WTC11 (cell line): ENCODE measurements at regions not wholly inside any gene's neighbourhood (a gene's known extent, or its start where the extent isn't known, plus 50 kb on each side); places are given as distances from the start of the nearest gene placed in this dataset.

Source experiments
- ATAC-seq: fragments of 200-7000 bp; cut with Tn5 transposase; 2 replicates; pipeline ENCODE4 v1.10.0; 2021; ENCODE audit warnings: mild to moderate bottlenecking, moderate library complexity
- CTCF ChIA-PET: fragments of 300-600 bp; sonication (Branson Sonifier 250); formaldehyde crosslinking; loops from one replicate; lab custom pipeline; 2021; ENCODE audit warnings: antibody characterized with exemption; lab: Charles Lee
- POLR2A ChIA-PET: fragments of 350-600 bp; sonication (Branson Sonifier 250); formaldehyde crosslinking; loops from one replicate; lab custom pipeline; 2021; ENCODE audit warnings: antibody characterized with exemption; lab: Charles Lee
- DNase-seq: peaks from one replicate; pipeline ENCODE4 v3.0.0; 2021; ENCODE audit warnings: low spot score
- H3K27ac Mint-ChIP-seq: 2 replicates; pipeline ENCODE4 v1.8.0; 2021; ENCODE audit warnings: mixed read lengths
- H3K27me3 Mint-ChIP-seq: 2 replicates; pipeline ENCODE4 v1.8.0; 2021; ENCODE audit warnings: low read depth, mild to moderate bottlenecking, moderate library complexity, mixed read lengths
- H3K36me3 Mint-ChIP-seq: 2 replicates; pipeline ENCODE4 v1.8.0; 2021; ENCODE audit warnings: mixed read lengths
- H3K4me1 Mint-ChIP-seq: 2 replicates; pipeline ENCODE4 v1.8.0; 2022; ENCODE audit warnings: mixed read lengths
- H3K4me3 Mint-ChIP-seq: 2 replicates; pipeline ENCODE4 v1.8.0; 2021; ENCODE audit warnings: mild to moderate bottlenecking, moderate library complexity, mixed read lengths
- H3K9me3 Mint-ChIP-seq: 2 replicates; pipeline ENCODE4 v1.8.0; 2021; ENCODE audit warnings: mixed read lengths
- CREM ChIP-seq: sonication (generic); formaldehyde crosslinking; IDR thresholded peaks from 2 replicates; pipeline ENCODE4 v1.8.1; 2022; ENCODE audit warnings: mild to moderate bottlenecking, missing genetic modification reagents, moderate library complexity
- EMX1 ChIP-seq: fragments of 250-450 bp; sonication (Bioruptor Pico); IDR thresholded peaks from 2 replicates; pipeline ENCODE4 v1.8.0; 2021; ENCODE audit warnings: mild to moderate bottlenecking
- ERG ChIP-seq: fragments of 250-450 bp; sonication (Bioruptor Pico); IDR thresholded peaks from 2 replicates; pipeline ENCODE4 v1.8.0; 2021; ENCODE audit warnings: mild to moderate bottlenecking
- FOXK1 ChIP-seq: sonication (generic); formaldehyde crosslinking; IDR thresholded peaks from 2 replicates; pipeline ENCODE4 v1.8.0; 2022; ENCODE audit warnings: mild to moderate bottlenecking, moderate library complexity, missing genetic modification reagents
- FOXP1 ChIP-seq: sonication (generic); formaldehyde crosslinking; IDR thresholded peaks from 2 replicates; pipeline ENCODE4 v1.8.0; 2022; ENCODE audit warnings: missing genetic modification reagents, mild to moderate bottlenecking, moderate library complexity, borderline replicate concordance
- GABPB1 ChIP-seq: sonication (generic); formaldehyde crosslinking; IDR thresholded peaks from 2 replicates; pipeline ENCODE4 v1.8.1; 2023; ENCODE audit warnings: mild to moderate bottlenecking, missing genetic modification reagents
- GTF2I ChIP-seq: fragments of 250-450 bp; sonication (Bioruptor Pico); conservative IDR thresholded peaks from 2 replicates; pipeline ENCODE4 v1.4.0; 2021; ENCODE audit warnings: mild to moderate bottlenecking
- KAT7 ChIP-seq: sonication (generic); formaldehyde crosslinking; IDR thresholded peaks from 2 replicates; pipeline ENCODE4 v1.8.1; 2023; ENCODE audit warnings: missing genetic modification reagents, mild to moderate bottlenecking, borderline replicate concordance
- NFE2L1 ChIP-seq: sonication (generic); formaldehyde crosslinking; IDR thresholded peaks from 2 replicates; pipeline ENCODE4 v1.8.1; 2023; ENCODE audit warnings: missing genetic modification reagents
- PRDM15 ChIP-seq: sonication (generic); formaldehyde crosslinking; IDR thresholded peaks from 2 replicates; pipeline ENCODE4 v1.8.0; 2022; ENCODE audit warnings: missing genetic modification reagents
- SMAD4 ChIP-seq: sonication (generic); formaldehyde crosslinking; IDR thresholded peaks from 2 replicates; pipeline ENCODE4 v1.8.0; 2022; ENCODE audit warnings: mild to moderate bottlenecking, missing genetic modification reagents
- SP1 ChIP-seq: sonication (generic); formaldehyde crosslinking; conservative IDR thresholded peaks from 2 replicates; pipeline ENCODE4 v1.8.1; 2022; ENCODE audit warnings: missing genetic modification reagents
- USF2 ChIP-seq: sonication (generic); formaldehyde crosslinking; IDR thresholded peaks from 2 replicates; pipeline ENCODE4 v1.8.1; 2023; ENCODE audit warnings: mild to moderate bottlenecking, missing genetic modification reagents, moderate library complexity
- ZMAT4 ChIP-seq: fragments of 250-450 bp; sonication (Bioruptor Pico); IDR thresholded peaks from 2 replicates; pipeline ENCODE4 v1.9.0; 2021; ENCODE audit warnings: mild to moderate bottlenecking
- ZNF138 ChIP-seq: sonication (generic); formaldehyde crosslinking; conservative IDR thresholded peaks from 2 replicates; pipeline ENCODE4 v1.8.1; 2022; ENCODE audit warnings: mild to moderate bottlenecking, moderate library complexity, missing genetic modification reagents
- ZNF232 ChIP-seq: sonication (generic); formaldehyde crosslinking; IDR thresholded peaks from 2 replicates; pipeline ENCODE4 v1.8.0; 2022; ENCODE audit warnings: mild to moderate bottlenecking, missing genetic modification reagents
- ZNF416 ChIP-seq: fragments of 250-450 bp; sonication (Bioruptor Pico); IDR thresholded peaks from 2 replicates; pipeline ENCODE4 v1.9.0; 2021; ENCODE audit warnings: mild to moderate bottlenecking, inconsistent platforms
- ZNF671 ChIP-seq: fragments of 250-450 bp; sonication (Bioruptor Pico); IDR thresholded peaks from 2 replicates; pipeline ENCODE4 v1.8.0; 2021; ENCODE audit warnings: mild to moderate bottlenecking
- TF ChIP-seq, protein P1 (sequence below): sonication (generic); formaldehyde crosslinking; IDR thresholded peaks from 2 replicates; pipeline ENCODE4 v1.8.1; 2022; ENCODE audit warnings: mild to moderate bottlenecking, missing genetic modification reagents, moderate library complexity, borderline replicate concordance
- TF ChIP-seq, protein P2 (sequence below): sonication (generic); formaldehyde crosslinking; conservative IDR thresholded peaks from 2 replicates; pipeline ENCODE4 v1.8.1; 2023; ENCODE audit warnings: mild to moderate bottlenecking, low read depth, missing genetic modification reagents, moderate library complexity
- TF ChIP-seq, protein P3 (sequence below): sonication (generic); formaldehyde crosslinking; IDR thresholded peaks from 2 replicates; pipeline ENCODE4 v1.8.1; 2023; ENCODE audit warnings: mild to moderate bottlenecking, moderate library complexity, missing genetic modification reagents

DNA sequence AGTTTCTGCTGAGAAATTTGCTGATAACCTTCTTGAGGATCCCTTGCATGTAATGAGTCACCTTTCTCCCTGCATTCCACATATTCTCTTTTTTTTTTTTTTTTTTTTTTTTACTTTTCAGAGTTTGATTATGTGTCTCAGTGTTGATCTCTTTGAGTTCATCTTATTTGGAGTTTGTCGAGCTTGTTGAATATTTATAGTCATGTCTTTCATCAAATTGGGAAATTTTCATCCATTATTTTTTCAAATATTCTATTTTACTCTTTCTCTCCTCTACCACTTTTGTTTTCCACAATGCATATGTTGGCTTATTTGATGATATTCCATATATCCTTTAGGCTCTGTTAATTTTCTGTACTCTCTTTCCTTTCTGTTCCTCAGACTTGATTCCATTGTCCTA, 136.1 kb downstream of the MAD2L1 start:
- Mint-ChIP-seq H3K4me3 (no peak overlapping the region), H3K27ac (no peak overlapping the region), H3K27me3 (no peaks in the 10 kb centered on the region), H3K36me3 (no peaks in the 10 kb centered on the region), H3K4me1 (0 out of 2 replicates have a peak, but pooled peaks cover 4% of the 10 kb centered on the region), H3K9me3 (no peaks in the 10 kb centered on the region)
- TF ChIP-seq ZNF138 (CRISPR knock-in tag) (no peak), NFE2L1 (CRISPR knock-in tag) (no peak), SMAD4 (no peak), EMX1 (CRISPR knock-in tag) (no peak), GABPB1 (no peak), FOXK1 (CRISPR knock-in tag) (no peak), ZMAT4 (CRISPR knock-in tag) (no peak), ZNF232 (CRISPR knock-in tag) (no peak), ZNF416 (no peak), FOXP1 (no peak), PRDM15 (CRISPR knock-in tag) (no peak), KAT7 (CRISPR knock-in tag) (no peak)
- TF ChIP-seq, protein P1, sequence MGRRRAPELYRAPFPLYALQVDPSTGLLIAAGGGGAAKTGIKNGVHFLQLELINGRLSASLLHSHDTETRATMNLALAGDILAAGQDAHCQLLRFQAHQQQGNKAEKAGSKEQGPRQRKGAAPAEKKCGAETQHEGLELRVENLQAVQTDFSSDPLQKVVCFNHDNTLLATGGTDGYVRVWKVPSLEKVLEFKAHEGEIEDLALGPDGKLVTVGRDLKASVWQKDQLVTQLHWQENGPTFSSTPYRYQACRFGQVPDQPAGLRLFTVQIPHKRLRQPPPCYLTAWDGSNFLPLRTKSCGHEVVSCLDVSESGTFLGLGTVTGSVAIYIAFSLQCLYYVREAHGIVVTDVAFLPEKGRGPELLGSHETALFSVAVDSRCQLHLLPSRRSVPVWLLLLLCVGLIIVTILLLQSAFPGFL (CRISPR knock-in tag) = no peak
- TF ChIP-seq, protein P2, sequence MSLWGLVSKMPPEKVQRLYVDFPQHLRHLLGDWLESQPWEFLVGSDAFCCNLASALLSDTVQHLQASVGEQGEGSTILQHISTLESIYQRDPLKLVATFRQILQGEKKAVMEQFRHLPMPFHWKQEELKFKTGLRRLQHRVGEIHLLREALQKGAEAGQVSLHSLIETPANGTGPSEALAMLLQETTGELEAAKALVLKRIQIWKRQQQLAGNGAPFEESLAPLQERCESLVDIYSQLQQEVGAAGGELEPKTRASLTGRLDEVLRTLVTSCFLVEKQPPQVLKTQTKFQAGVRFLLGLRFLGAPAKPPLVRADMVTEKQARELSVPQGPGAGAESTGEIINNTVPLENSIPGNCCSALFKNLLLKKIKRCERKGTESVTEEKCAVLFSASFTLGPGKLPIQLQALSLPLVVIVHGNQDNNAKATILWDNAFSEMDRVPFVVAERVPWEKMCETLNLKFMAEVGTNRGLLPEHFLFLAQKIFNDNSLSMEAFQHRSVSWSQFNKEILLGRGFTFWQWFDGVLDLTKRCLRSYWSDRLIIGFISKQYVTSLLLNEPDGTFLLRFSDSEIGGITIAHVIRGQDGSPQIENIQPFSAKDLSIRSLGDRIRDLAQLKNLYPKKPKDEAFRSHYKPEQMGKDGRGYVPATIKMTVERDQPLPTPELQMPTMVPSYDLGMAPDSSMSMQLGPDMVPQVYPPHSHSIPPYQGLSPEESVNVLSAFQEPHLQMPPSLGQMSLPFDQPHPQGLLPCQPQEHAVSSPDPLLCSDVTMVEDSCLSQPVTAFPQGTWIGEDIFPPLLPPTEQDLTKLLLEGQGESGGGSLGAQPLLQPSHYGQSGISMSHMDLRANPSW (CRISPR knock-in tag) = no peak
- ChIA-PET CTCF (no interaction called here), POLR2A (no interaction called here)
- DNase-seq = no peak
- ATAC-seq = no peak

DNA sequence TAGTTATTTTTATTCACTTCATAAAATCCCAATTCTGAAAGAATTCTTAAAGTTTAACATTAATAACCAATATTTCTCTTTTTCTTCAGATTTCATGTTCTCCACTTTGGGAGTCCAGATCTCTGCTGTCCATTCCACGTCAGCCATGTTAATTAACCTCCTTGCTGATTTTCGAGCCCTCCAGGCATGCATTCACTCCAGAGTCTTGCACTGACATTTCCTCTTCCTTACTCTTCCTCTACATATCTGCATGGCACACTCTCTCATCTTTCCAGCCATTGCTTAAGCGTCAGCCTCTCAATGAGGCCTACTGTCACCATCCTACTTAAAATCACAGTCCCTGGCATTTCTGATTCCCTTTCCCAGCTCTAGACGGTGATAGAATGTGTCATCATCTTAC, 144.8 kb downstream of the MAD2L1 start:
- DNase-seq (no peak), ATAC-seq (no peak)
- H3K36me3 Mint-ChIP-seq = no peaks in the 10 kb centered on the region
- ChIA-PET POLR2A (no interaction called here), CTCF (no interaction called here)
- peaks cover 13% of the 10 kb centered on the region for H3K4me1 Mint-ChIP-seq
- peaks cover 21% of the 10 kb centered on the region for H3K9me3 Mint-ChIP-seq
- H3K27ac Mint-ChIP-seq = no peak overlapping the region
- H3K4me3 Mint-ChIP-seq = no peak overlapping the region
- H3K27me3 Mint-ChIP-seq = no peaks in the 10 kb centered on the region
- TF ChIP-seq FOXK1 (CRISPR knock-in tag) = no peak
- no peak for TF ChIP-seq GTF2I
- TF ChIP-seq ZNF671 (CRISPR knock-in tag) = no peak
- TF ChIP-seq, protein P3, sequence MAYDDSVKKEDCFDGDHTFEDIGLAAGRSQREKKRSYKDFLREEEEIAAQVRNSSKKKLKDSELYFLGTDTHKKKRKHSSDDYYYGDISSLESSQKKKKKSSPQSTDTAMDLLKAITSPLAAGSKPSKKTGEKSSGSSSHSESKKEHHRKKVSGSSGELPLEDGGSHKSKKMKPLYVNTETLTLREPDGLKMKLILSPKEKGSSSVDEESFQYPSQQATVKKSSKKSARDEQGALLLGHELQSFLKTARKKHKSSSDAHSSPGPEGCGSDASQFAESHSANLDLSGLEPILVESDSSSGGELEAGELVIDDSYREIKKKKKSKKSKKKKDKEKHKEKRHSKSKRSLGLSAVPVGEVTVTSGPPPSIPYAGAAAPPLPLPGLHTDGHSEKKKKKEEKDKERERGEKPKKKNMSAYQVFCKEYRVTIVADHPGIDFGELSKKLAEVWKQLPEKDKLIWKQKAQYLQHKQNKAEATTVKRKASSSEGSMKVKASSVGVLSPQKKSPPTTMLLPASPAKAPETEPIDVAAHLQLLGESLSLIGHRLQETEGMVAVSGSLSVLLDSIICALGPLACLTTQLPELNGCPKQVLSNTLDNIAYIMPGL (CRISPR knock-in tag) = no peak
- TF ChIP-seq USF2 (CRISPR knock-in tag) = no peak
- no peak for TF ChIP-seq CREM (CRISPR knock-in tag)
- no peak for TF ChIP-seq ERG (CRISPR knock-in tag)
- no peak for TF ChIP-seq SP1
